B cell (primary cell): ENCODE measurements at regions not wholly inside any gene's neighbourhood (a gene's known extent, or its start where the extent isn't known, plus 50 kb on each side); places are given as distances from the start of the nearest gene placed in this dataset.

Experiments used
- ATAC-seq: fragments of 200-7000 bp; cut with Tn5 transposase; one replicate; pipeline ENCODE4 v1.10.0; 2021; ENCODE audit warnings: low read depth, mild to moderate bottlenecking, moderate number of reproducible peaks, moderate library complexity
- CTCF ChIA-PET: fragments of 350-600 bp; sonication (Branson Sonifier 250); formaldehyde crosslinking; loops from one replicate; lab custom pipeline; 2021; ENCODE audit warnings: antibody characterized with exemption, inconsistent platforms; lab: Charles Lee
- POLR2A ChIA-PET: fragments of 350-600 bp; sonication (Branson Sonifier 250); formaldehyde crosslinking; loops from one replicate; lab custom pipeline; 2021; ENCODE audit warnings: antibody characterized with exemption; lab: Charles Lee
- DNase-seq: peaks from one replicate; pipeline ENCODE4 v3.0.0; 2013
- H2AFZ ChIP-seq: 2 replicates; pipeline ENCODE4 v1.6.1; 2012; ENCODE audit warnings: mild to moderate bottlenecking, low read depth, low read length; ENCODE audit not compliant: insufficient read depth, poor library complexity, severe bottlenecking
- H3K27ac ChIP-seq, 2 donors: 1 replicate in 1 of 2; 2 replicates in 1 of 2; pipeline ENCODE4 v1.5.1; 2012 to 2013; ENCODE audit warnings: low read length in 2 of 2, mild to moderate bottlenecking in 2 of 2, moderate library complexity in 1 of 2
- H3K27me3 ChIP-seq, 4 experiments: fragments of 200-600 bp in 1 of 4; sonication (generic) in 1 of 4; replicated peaks in 1 of 4; 1 replicate in 2 of 4; 2 replicates in 2 of 4; pipeline versions ENCODE4 v1.6.1 to v1.7.0; 2013 to 2016; ENCODE audit warnings: low read length in 3 of 4, mild to moderate bottlenecking in 2 of 4, mixed read lengths in 1 of 4, moderate library complexity in 1 of 4; ENCODE audit not compliant: insufficient read depth in 4 of 4, control insufficient read depth in 3 of 4; ENCODE audit errors: control extremely low read depth in 1 of 4
- H3K36me3 ChIP-seq, 2 experiments: replicated peaks in 1 of 2; 1 replicate in 1 of 2; 2 replicates in 1 of 2; pipeline versions ENCODE4 v1.6.1 to v1.7.1; 2013; ENCODE audit warnings: low read length in 1 of 2; ENCODE audit not compliant: insufficient read depth in 2 of 2, control insufficient read depth in 1 of 2; ENCODE audit errors: control extremely low read depth in 1 of 2, extremely low read depth in 1 of 2
- H3K4me1 ChIP-seq, 2 donors: fragments of 200-600 bp in 1 of 2; sonication (generic) in 1 of 2; 1 replicate in 1 of 2; 2 replicates in 1 of 2; pipeline versions ENCODE4 v1.5.1 to v1.6.1; 2013 to 2017; ENCODE audit warnings: low read length in 2 of 2; ENCODE audit not compliant: control insufficient read depth in 2 of 2, insufficient read depth in 2 of 2
- H3K4me2 ChIP-seq: replicated peaks from 2 replicates; pipeline ENCODE3; 2012; ENCODE audit warnings: mild to moderate bottlenecking, low read depth, low read length; ENCODE audit not compliant: poor library complexity, severe bottlenecking
- H3K4me3 ChIP-seq, 5 experiments: fragments of 200-600 bp in 1 of 5; sonication (generic) in 1 of 5; 1 replicate in 3 of 5; 2 replicates in 2 of 5; pipeline versions ENCODE4 v1.5.1 to v1.7.0; 2011 to 2016; ENCODE audit warnings: low read length in 4 of 5, mild to moderate bottlenecking in 4 of 5, low read depth in 2 of 5, control low read depth in 1 of 5, moderate library complexity in 1 of 5; ENCODE audit not compliant: insufficient read depth in 1 of 5; ENCODE audit errors: control extremely low read depth in 1 of 5, extremely low read depth in 1 of 5
- H3K79me2 ChIP-seq: fragments of 200-600 bp; sonication (generic); one replicate; pipeline ENCODE4 v1.6.0; 2016; ENCODE audit warnings: low read length; ENCODE audit not compliant: control insufficient read depth, insufficient read depth
- H3K9ac ChIP-seq: fragments of 200-600 bp; sonication (generic); 2 replicates; pipeline ENCODE4 v1.6.1; 2017; ENCODE audit warnings: mild to moderate bottlenecking, low read length, moderate library complexity
- H3K9me3 ChIP-seq, 3 donors: one replicate each; pipeline versions ENCODE4 v1.6.1 to v1.7.1; 2013; ENCODE audit warnings: low read length in 2 of 3; ENCODE audit not compliant: control insufficient read depth in 2 of 3, insufficient read depth in 1 of 3; ENCODE audit errors: control extremely low read depth in 1 of 3
- H4K20me1 ChIP-seq: 2 replicates; pipeline ENCODE4 v1.6.0; 2012; ENCODE audit warnings: mild to moderate bottlenecking, low read length; ENCODE audit not compliant: insufficient read depth, control insufficient read depth, poor library complexity, severe bottlenecking
- H3K27ac Mint-ChIP-seq: one replicate; pipeline ENCODE4 v1.8.0; 2021; ENCODE audit warnings: mixed read lengths
- H3K27me3 Mint-ChIP-seq: one replicate; pipeline ENCODE4 v1.8.0; 2021; ENCODE audit warnings: mixed read lengths
- H3K4me1 Mint-ChIP-seq: one replicate; pipeline ENCODE4 v1.8.0; 2021; ENCODE audit warnings: mixed read lengths
- H3K4me3 Mint-ChIP-seq: one replicate; pipeline ENCODE4 v1.8.0; 2021; ENCODE audit warnings: mixed read lengths
- H3K9me3 Mint-ChIP-seq: one replicate; pipeline ENCODE4 v1.8.0; 2022; ENCODE audit warnings: mixed read lengths; ENCODE audit not compliant: insufficient read depth
- EZH2 ChIP-seq: IDR thresholded peaks from 2 replicates; pipeline ENCODE4 v1.6.1; 2012; ENCODE audit warnings: borderline replicate concordance, low read depth, mild to moderate bottlenecking, moderate library complexity, low read length; ENCODE audit not compliant: insufficient read depth, poor library complexity, severe bottlenecking
- WGBS: methylation state at CpG from one replicate; pipeline ENCODE4 v1.1.5; 2013; ENCODE audit warnings: missing lambda C conversion rate; ENCODE audit not compliant: insufficient coverage; 5-methylcytosine and 5-hydroxymethylcytosine counted together
- intact Hi-C: fragments of 100-400 bp; cut with micrococcal nuclease; formaldehyde crosslinking; loops from one replicate; pipeline ENCODE4 v1.10.0; 2022
- TF ChIP-seq, protein P1 (sequence below): fragments of 200-600 bp; IDR thresholded peaks from one replicate; pipeline ENCODE4 v1.8.0; 2022; ENCODE audit warnings: antibody characterized with exemption, mild to moderate bottlenecking

DNA sequence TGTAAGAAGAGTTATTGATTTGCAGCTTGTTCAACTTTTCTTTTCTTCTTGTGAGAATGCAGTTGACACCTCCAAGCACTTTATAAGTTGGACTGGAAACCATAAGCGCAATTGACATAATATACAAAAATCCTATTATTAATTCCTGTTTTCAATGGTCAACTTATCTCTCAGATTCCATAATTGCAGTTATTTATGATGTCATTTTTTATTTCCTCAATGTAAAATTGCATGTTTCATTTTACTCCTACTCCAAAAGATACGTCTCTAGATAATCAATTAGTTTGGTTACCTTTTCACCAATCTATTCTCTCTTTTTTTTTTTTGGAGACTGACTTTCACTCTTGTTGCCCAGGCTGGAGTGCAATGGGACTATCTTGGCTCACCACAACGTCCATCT lies 1416.1 kb upstream of the CDH6 start:
- intact Hi-C loops = no loop called here
- no peak overlapping the region for H3K27ac Mint-ChIP-seq
- H3K4me2 ChIP-seq = no peak overlapping the region
- no peak overlapping the region for H3K4me3 ChIP-seq
- WGBS = 67% methylated on average over 1 of the region's 3 CpGs
- peaks cover 6% of the 10 kb centered on the region for H3K9me3 Mint-ChIP-seq
- ATAC-seq = no peak
- H3K27ac ChIP-seq = no peak overlapping the region
- H3K27me3 Mint-ChIP-seq = no peaks in the 10 kb centered on the region
- no peak overlapping the region for H3K9ac ChIP-seq
- no peak overlapping the region for H2AFZ ChIP-seq
- no peaks in the 10 kb centered on the region for H4K20me1 ChIP-seq
- DNase-seq = no peak
- no peaks in the 10 kb centered on the region for H3K4me1 ChIP-seq
- CTCF ChIA-PET = no interaction called here
- H3K4me3 Mint-ChIP-seq = no peak overlapping the region
- POLR2A ChIA-PET = no interaction called here
- H3K36me3 ChIP-seq = no peaks in the 10 kb centered on the region
- peaks cover 0 to 3% (median 0%) of the 10 kb centered on the region in 3 donors for H3K9me3 ChIP-seq
- no peaks in the 10 kb centered on the region for H3K4me1 Mint-ChIP-seq
- TF ChIP-seq EZH2 = no peak
- TF ChIP-seq, protein P1, sequence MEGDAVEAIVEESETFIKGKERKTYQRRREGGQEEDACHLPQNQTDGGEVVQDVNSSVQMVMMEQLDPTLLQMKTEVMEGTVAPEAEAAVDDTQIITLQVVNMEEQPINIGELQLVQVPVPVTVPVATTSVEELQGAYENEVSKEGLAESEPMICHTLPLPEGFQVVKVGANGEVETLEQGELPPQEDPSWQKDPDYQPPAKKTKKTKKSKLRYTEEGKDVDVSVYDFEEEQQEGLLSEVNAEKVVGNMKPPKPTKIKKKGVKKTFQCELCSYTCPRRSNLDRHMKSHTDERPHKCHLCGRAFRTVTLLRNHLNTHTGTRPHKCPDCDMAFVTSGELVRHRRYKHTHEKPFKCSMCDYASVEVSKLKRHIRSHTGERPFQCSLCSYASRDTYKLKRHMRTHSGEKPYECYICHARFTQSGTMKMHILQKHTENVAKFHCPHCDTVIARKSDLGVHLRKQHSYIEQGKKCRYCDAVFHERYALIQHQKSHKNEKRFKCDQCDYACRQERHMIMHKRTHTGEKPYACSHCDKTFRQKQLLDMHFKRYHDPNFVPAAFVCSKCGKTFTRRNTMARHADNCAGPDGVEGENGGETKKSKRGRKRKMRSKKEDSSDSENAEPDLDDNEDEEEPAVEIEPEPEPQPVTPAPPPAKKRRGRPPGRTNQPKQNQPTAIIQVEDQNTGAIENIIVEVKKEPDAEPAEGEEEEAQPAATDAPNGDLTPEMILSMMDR = no peak
- H3K79me2 ChIP-seq = no peaks in the 10 kb centered on the region
- no peaks in the 10 kb centered on the region for H3K27me3 ChIP-seq

DNA sequence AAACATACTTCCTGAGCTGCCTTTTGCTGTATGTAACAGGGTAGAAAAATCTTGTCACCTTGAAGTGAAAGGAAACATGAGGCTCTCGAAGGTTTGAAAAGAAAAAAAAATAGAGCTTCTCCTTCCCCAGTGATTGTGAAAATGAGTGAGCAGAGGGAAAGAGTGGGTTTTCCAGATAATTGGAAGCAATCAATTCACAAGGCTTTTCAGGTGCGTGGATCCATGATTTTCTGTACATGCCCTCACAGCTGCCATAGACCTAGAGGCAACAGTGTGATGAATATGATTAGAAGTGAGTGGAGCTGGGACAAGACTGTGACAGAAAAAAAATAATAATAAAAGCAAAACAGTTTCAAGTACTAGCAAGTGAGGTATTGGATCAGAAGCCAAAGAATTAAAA lies 1422.5 kb upstream of the CDH6 start:
- Mint-ChIP-seq H3K9me3 (peaks cover 6% of the 10 kb centered on the region), H3K27me3 (no peaks in the 10 kb centered on the region), H3K4me1 (no peaks in the 10 kb centered on the region), H3K27ac (no peak overlapping the region), H3K4me3 (no peak overlapping the region)
- Histone ChIP-seq H3K27ac (no peak overlapping the region), H3K36me3 (no peaks in the 10 kb centered on the region), H3K79me2 (no peaks in the 10 kb centered on the region), H3K9me3 (peaks cover 0 to 4% (median 0%) of the 10 kb centered on the region in 3 donors), H3K4me1 (no peaks in the 10 kb centered on the region), H4K20me1 (no peaks in the 10 kb centered on the region), H3K9ac (no peak overlapping the region), H3K4me2 (no peak overlapping the region), H3K27me3 (no peaks in the 10 kb centered on the region), H2AFZ (no peak overlapping the region), H3K4me3 (no peak overlapping the region)
- no peak for TF ChIP-seq EZH2
- TF ChIP-seq, protein P1 = no peak
- DNase-seq = no peak
- intact Hi-C loops = no loop called here
- no peak for ATAC-seq
- ChIA-PET POLR2A (no interaction called here), CTCF (no interaction called here)
- 100% methylated on average over 1 of the region's 2 CpGs for WGBS
